ENCODE measurements at regions not wholly inside any gene's neighbourhood (a gene's known extent, or its start where the extent isn't known, plus 50 kb on each side); places are given as distances from the start of the nearest gene placed in this dataset.
"Not testable (repeated sequence)": the region's sequence is repeated elsewhere in the genome, so short reads cannot be mapped to it uniquely, and the experiment has no call there.

GRCh38 chr18:71237641-71238040, 948.8 kb downstream of the SOCS6 start:
- Mint-ChIP-seq H3K27me3 (ENCODE audit: low read depth) (peaks cover 8% of the 10 kb centered on the region), H3K4me3 (no peak overlapping the region), H3K9me3 (no peaks in the 10 kb centered on the region), H3K4me1 (no peaks in the 10 kb centered on the region), H3K36me3 (no peaks in the 10 kb centered on the region), H3K27ac (no peak overlapping the region)
- DNase-seq (ENCODE audit: low spot score in 2 of 2, unreplicated experiment in 2 of 2), result no peak
- no peak for TF ChIP-seq CTCF (IDR thresholded peaks at IDR 0.05; ENCODE audit: unreplicated experiment)

GRCh38 chr18:71233177-71233576, 944.3 kb downstream of the SOCS6 start:
- no peak for TF ChIP-seq CTCF (IDR thresholded peaks at IDR 0.05; ENCODE audit: unreplicated experiment)
- no peaks in the 10 kb centered on the region for H3K4me1 Mint-ChIP-seq
- H3K36me3 Mint-ChIP-seq, result no peaks in the 10 kb centered on the region
- H3K27ac Mint-ChIP-seq, result no peak overlapping the region
- H3K4me3 Mint-ChIP-seq, result no peak overlapping the region
- DNase-seq (ENCODE audit: low spot score in 2 of 2, unreplicated experiment in 2 of 2), result no peak
- H3K27me3 Mint-ChIP-seq (ENCODE audit: low read depth), result peaks cover 8% of the 10 kb centered on the region
- no peaks in the 10 kb centered on the region for H3K9me3 Mint-ChIP-seq

GRCh38 chr18:71223486-71223885, 934.6 kb downstream of the SOCS6 start:
- H3K9me3 Mint-ChIP-seq, result no peaks in the 10 kb centered on the region
- no peak for DNase-seq (ENCODE audit: low spot score in 2 of 2, unreplicated experiment in 2 of 2)
- no peaks in the 10 kb centered on the region for H3K27me3 Mint-ChIP-seq (ENCODE audit: low read depth)

GRCh38 chr18:71221405-71221804, 932.6 kb downstream of the SOCS6 start:
- Mint-ChIP-seq H3K4me1 (no peaks in the 10 kb centered on the region), H3K9me3 (no peaks in the 10 kb centered on the region), H3K27ac (no peak overlapping the region), H3K4me3 (no peak overlapping the region), H3K36me3 (no peaks in the 10 kb centered on the region), H3K27me3 (ENCODE audit: low read depth) (no peaks in the 10 kb centered on the region)
- no peak for TF ChIP-seq CTCF (IDR thresholded peaks at IDR 0.05; ENCODE audit: unreplicated experiment)
- no peak for DNase-seq (ENCODE audit: low spot score in 2 of 2, unreplicated experiment in 2 of 2)

More at GRCh38 chr18:71223486-71223885, 934.6 kb downstream of the SOCS6 start:
- Mint-ChIP-seq H3K4me1 (no peaks in the 10 kb centered on the region), H3K27ac (no peak overlapping the region), H3K4me3 (no peak overlapping the region), H3K36me3 (no peaks in the 10 kb centered on the region)
- TF ChIP-seq CTCF (IDR thresholded peaks at IDR 0.05; ENCODE audit: unreplicated experiment), result no peak

GRCh38 chr18:71212739-71213138, 923.9 kb downstream of the SOCS6 start:
- H3K27me3 Mint-ChIP-seq (ENCODE audit: low read depth); H3K4me1 Mint-ChIP-seq; H3K4me3 Mint-ChIP-seq; H3K27ac Mint-ChIP-seq; H3K36me3 Mint-ChIP-seq; DNase-seq (ENCODE audit: low spot score in 2 of 2, unreplicated experiment in 2 of 2): not testable (repeated sequence)
- H3K9me3 Mint-ChIP-seq, result peaks cover 11% of the 10 kb centered on the region

- Mint-ChIP-seq H3K4me3 (no peak overlapping the region), H3K27ac (no peak overlapping the region), H3K36me3 (no peaks in the 10 kb centered on the region), H3K27me3 (ENCODE audit: low read depth) (no peaks in the 10 kb centered on the region), H3K9me3 (peaks cover 11% of the 10 kb centered on the region), H3K4me1 (no peaks in the 10 kb centered on the region)
- no peak for TF ChIP-seq CTCF (IDR thresholded peaks at IDR 0.05; ENCODE audit: unreplicated experiment)
- no peak for DNase-seq (ENCODE audit: low spot score in 2 of 2, unreplicated experiment in 2 of 2)
These were observed 923.4 kb downstream of the SOCS6 start for GRCh38 chr18:71212222-71212621.
